ENCODE measurements at regions not wholly inside any gene's neighbourhood (a gene's known extent, or its start where the extent isn't known, plus 50 kb on each side); places are given as distances from the start of the nearest gene placed in this dataset.

DNA sequence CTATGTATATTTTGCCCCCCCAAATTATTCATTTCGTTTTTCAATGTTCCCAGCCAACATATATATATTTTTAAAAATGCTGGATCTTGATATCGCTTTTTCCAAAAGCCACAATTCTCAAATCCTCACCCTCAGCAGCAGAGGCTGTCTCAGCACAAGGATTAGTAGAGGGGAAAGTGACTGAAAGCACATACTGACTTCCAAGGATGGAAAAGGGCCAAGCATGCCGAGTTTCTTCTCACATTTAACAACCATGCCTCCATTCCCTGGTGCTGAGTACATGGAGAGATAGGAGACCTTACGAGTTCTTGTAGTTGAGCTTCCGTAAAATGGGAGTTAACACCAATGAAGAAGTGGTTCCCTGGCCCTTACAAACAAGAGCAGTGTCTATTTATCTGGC lies 403.4 kb upstream of the DCN start:
- TF ChIP-seq, protein P1, sequence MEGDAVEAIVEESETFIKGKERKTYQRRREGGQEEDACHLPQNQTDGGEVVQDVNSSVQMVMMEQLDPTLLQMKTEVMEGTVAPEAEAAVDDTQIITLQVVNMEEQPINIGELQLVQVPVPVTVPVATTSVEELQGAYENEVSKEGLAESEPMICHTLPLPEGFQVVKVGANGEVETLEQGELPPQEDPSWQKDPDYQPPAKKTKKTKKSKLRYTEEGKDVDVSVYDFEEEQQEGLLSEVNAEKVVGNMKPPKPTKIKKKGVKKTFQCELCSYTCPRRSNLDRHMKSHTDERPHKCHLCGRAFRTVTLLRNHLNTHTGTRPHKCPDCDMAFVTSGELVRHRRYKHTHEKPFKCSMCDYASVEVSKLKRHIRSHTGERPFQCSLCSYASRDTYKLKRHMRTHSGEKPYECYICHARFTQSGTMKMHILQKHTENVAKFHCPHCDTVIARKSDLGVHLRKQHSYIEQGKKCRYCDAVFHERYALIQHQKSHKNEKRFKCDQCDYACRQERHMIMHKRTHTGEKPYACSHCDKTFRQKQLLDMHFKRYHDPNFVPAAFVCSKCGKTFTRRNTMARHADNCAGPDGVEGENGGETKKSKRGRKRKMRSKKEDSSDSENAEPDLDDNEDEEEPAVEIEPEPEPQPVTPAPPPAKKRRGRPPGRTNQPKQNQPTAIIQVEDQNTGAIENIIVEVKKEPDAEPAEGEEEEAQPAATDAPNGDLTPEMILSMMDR (IDR thresholded peaks at IDR 0.05; ENCODE audit: borderline replicate concordance, extremely low read depth, low read length, poor library complexity, severe bottlenecking): no peak
- TF ChIP-seq EZH2 (IDR thresholded peaks at IDR 0.05; ENCODE audit: borderline replicate concordance, low read depth, low read length, severe bottlenecking): no peak
